C4-2B (cell line): ENCODE measurements at regions not wholly inside any gene's neighbourhood (a gene's known extent, or its start where the extent isn't known, plus 50 kb on each side); places are given as distances from the start of the nearest gene placed in this dataset.

Source experiments
- ZFX ChIP-seq: fragments of 450-650 bp; IDR thresholded peaks from 2 replicates; pipeline ENCODE4 v1.6.1; 2017
- TF ChIP-seq, protein P1 (sequence below): fragments of 450-650 bp; conservative IDR thresholded peaks from 2 replicates; pipeline ENCODE4 v1.5.1; 2017; ENCODE audit warnings: mild to moderate bottlenecking

- TF ChIP-seq, protein P1, sequence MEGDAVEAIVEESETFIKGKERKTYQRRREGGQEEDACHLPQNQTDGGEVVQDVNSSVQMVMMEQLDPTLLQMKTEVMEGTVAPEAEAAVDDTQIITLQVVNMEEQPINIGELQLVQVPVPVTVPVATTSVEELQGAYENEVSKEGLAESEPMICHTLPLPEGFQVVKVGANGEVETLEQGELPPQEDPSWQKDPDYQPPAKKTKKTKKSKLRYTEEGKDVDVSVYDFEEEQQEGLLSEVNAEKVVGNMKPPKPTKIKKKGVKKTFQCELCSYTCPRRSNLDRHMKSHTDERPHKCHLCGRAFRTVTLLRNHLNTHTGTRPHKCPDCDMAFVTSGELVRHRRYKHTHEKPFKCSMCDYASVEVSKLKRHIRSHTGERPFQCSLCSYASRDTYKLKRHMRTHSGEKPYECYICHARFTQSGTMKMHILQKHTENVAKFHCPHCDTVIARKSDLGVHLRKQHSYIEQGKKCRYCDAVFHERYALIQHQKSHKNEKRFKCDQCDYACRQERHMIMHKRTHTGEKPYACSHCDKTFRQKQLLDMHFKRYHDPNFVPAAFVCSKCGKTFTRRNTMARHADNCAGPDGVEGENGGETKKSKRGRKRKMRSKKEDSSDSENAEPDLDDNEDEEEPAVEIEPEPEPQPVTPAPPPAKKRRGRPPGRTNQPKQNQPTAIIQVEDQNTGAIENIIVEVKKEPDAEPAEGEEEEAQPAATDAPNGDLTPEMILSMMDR = no peak
- TF ChIP-seq ZFX = no peak
Measured at GRCh38 chr12:71242511-71242910, 84.7 kb upstream of the TSPAN8 start.
